Left cardiac atrium (tissue), 4 donors: ENCODE measurements at regions not wholly inside any gene's neighbourhood (a gene's known extent, or its start where the extent isn't known, plus 50 kb on each side); places are given as distances from the start of the nearest gene placed in this dataset.
"Not testable (repeated sequence)": the region's sequence is repeated elsewhere in the genome, so short reads cannot be mapped to it uniquely, and the experiment has no call there.

Experiments
- ATAC-seq, 2 donors: fragments of 200-7000 bp; cut with Tn5 transposase; one replicate each; pipeline ENCODE4 v1.9.1; 2020; ENCODE audit warnings: mild to moderate bottlenecking in 2 of 2, moderate library complexity in 2 of 2
- DNase-seq: peaks from one replicate; pipeline ENCODE4 v3.0.0-alpha.2; 2020
- intact Hi-C, 2 donors: fragments of 100-400 bp; cut with DNase I; formaldehyde crosslinking; loops; one replicate each; pipeline versions ENCODE4 v1.14.1 to v1.15.1; 2022 to 2023
- donor health status: DM: no; HTN: yes; CAD: no.
- donor health status: DM: no; HTN: yes; CAD: no; lungs with severe emphysema.
- donor health status: DM: yes; HTN: yes; CAD: no.
- donor health status: Dilated cardiomyopathy.

DNA sequence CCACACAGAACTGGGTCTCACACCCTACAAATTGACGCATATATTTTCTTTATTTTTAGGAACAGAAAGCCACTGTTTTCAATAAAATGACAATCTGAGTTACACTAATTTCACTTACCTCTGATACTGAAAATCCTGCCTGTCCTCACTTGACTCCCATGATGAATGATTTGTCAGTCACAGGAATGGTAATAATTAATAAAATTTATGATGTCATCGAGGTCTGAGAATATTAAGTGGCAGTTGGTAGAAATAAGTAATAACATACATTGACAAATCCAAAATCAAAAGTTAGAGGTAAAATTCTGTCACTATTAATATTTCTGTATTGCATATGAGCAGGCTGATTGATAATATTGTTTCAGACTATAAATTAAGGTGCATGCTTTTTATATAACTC, 418.7 kb upstream of the RGS18 start:
- ATAC-seq (no peak), DNase-seq (no peak)
- intact Hi-C loops: no loop called here

GRCh38 chr1:191752342-191752741, 405.9 kb upstream of the RGS18 start:
- ATAC-seq (no peak), DNase-seq (no peak)
- intact Hi-C loops: no loop called here

- no peak for DNase-seq
- ATAC-seq: no peak
- intact Hi-C loops: no loop called here
Observed at GRCh38 chr1:191760016-191760415, 398.2 kb upstream of the RGS18 start.

DNA sequence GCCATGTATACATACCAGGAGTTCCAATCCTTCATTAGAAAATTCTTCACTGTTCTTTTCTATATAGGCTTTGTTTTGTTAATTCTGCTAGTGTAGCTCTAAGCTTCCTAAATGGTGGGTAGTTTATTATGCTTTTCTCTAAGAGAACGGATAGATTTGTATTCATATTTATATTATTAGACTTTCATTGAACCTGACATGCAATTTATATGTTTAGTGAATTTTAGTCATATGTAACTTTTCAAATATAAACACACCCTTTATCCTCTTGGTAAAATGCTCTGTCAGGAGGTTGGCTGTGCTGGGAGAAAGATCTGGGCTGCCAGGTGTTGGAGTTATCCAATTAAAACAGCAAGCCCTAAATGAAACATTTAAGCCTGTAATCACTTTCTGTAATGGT, 369.7 kb upstream of the RGS18 start:
- ATAC-seq: no peak
- DNase-seq: no peak
- intact Hi-C loops: no loop called here

- no peak for DNase-seq
Observed at GRCh38 chr1:191798178-191798577, 360.1 kb upstream of the RGS18 start.

DNA sequence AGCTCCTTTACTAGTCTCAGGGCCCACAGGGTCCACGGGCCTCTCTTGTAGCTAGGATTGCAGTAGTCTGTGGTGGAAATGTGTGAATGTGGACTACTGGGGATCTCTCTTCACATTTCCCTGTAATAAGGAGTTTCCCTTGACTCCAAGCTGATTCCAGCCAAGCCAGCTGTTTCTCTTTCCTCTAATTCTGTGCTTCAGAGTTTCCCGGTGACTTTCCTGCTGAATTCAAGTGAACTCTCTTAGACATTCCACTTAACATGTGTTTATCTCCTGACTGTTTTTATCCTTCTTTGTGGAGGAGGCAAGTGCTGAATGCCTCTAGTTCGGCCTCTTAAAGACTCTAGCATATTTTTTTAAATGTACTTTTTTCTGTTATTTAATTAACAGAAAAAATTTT, 354.0 kb upstream of the RGS18 start:
- ATAC-seq (no peak), DNase-seq (no peak)
- intact Hi-C loops: no loop called here

More at GRCh38 chr1:191798178-191798577, 360.1 kb upstream of the RGS18 start:
- intact Hi-C loops: no loop called here
- no peak for ATAC-seq

DNA sequence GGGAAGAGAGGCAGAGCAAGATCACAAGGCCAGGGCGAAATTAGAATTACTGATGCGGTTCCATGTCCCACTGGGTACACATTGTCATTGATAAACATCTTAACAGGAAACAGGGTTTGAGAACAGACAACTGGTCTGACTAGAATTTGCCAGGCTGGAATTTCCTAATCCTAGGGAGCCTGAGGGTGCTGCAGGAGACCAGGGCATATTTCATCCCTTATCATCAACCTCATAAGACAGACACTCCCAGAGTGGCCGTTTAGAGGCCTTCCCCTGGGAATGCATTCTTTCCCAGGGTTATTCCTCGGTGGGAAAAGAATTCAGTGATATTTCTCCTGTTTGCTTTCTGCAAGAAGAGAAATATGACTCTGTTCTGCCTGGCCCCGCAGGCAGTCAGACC, 344.7 kb upstream of the RGS18 start:
- intact Hi-C loops, DNase-seq, ATAC-seq: not testable (repeated sequence)

DNA sequence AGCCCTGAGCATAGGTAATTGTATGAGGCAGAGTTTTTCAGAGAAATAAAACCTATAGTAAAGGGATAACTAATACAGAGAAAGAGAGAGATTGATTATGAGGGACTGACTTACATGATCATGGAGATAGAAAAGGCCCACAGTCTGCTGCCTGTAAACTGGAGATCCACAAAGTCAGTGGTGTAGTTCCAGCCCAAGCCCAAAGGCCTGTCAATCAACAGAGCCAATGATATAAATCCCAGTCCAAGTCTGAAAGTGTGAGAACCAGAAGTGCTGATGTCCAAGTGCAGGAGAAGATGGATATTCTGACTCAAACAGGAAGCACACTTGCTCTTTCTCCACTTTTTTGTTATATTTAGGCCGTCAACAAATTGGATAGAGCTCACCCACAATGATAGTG, 340.1 kb upstream of the RGS18 start:
- DNase-seq (no peak), ATAC-seq (no peak)
- intact Hi-C loops: no loop called here

DNA sequence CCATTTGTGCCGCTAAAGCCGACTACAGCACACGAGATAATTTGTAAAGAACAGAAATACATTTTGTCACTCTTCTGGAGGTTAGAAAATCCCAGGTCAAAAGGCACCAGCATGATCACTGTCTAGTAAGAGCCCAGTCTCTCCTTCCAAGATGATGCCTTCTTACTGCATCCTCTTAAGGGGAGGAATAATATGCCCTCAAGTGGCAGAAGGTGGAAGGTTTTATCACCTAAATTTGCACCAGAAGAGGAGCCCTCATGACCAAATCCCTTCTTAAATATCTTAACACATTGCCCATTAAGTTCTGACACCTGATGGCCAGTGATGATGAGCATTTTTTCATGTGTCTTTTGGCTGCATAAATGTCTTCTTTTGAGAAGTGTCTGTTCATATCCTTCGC, 326.7 kb upstream of the RGS18 start:
- ATAC-seq: no peak
- intact Hi-C loops: no loop called here
- DNase-seq: no peak

DNA sequence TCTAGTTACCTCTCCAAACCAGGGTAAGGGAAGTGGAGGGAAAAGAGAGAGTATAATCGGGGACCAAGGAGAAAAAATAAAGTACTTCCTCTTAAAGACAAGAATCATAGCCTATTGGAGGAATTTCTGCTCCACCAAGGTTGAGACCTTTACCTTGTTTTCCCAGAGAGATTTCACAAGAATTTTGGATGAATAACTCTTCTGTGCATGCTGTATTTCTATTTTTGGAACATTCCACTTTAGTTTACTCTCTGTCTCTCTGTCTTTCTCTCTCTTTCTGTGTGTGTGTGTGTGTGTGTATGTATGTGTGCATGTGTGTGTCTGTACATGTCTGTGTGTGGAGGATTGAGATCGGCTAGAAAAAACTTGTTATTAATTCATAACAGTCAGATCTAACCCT, 318.4 kb upstream of the RGS18 start:
- DNase-seq (no peak), ATAC-seq (peak in 1 of 2 donors; percentile 37)
- intact Hi-C loops: no loop called here

- DNase-seq (no peak), ATAC-seq (no peak)
- intact Hi-C loops: no loop called here
Observed at GRCh38 chr1:191851799-191852595, 306.3 kb upstream of the RGS18 start.

GRCh38 chr1:191852907-191853306, 305.4 kb upstream of the RGS18 start:
- DNase-seq (no peak), ATAC-seq (no peak)
- intact Hi-C loops: no loop called here

GRCh38 chr1:191857600-191857999, 300.7 kb upstream of the RGS18 start:
- ATAC-seq (no peak), DNase-seq (no peak)
- intact Hi-C loops: no loop called here

- DNase-seq: no peak
- no peak for ATAC-seq
- intact Hi-C loops: no loop called here
Observed at GRCh38 chr1:191865479-191865878, 292.8 kb upstream of the RGS18 start.

DNA sequence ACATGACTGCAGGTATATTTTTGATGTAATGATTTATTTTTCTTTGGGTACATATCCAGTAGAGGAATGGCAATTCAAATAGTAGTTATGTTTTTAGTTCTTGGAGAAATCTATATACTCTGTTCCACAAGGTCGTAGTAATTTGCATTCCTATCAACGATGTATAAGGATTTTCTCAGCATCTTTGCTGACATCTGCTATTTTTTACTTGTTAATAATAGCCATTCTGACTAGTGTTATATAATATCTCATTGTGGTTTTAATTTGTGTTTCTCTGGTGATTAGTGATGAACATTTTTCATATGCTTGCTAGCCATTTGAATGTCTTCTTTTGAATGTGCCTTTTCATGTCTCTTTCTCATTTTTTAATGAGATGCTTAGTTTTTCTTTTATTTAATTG, 292.1 kb upstream of the RGS18 start:
- DNase-seq (no peak), ATAC-seq (no peak)
- intact Hi-C loops: no loop called here

GRCh38 chr1:191869790-191870312, 288.4 kb upstream of the RGS18 start:
- intact Hi-C loops: no loop called here
- DNase-seq (no peak), ATAC-seq (no peak)

GRCh38 chr1:191870490-191870889, 287.8 kb upstream of the RGS18 start:
- intact Hi-C loops: no loop called here
- ATAC-seq (no peak), DNase-seq (no peak)

- ATAC-seq (no peak), DNase-seq (no peak)
- intact Hi-C loops: no loop called here
Observed at GRCh38 chr1:191875994-191876393, 282.3 kb upstream of the RGS18 start.

DNA sequence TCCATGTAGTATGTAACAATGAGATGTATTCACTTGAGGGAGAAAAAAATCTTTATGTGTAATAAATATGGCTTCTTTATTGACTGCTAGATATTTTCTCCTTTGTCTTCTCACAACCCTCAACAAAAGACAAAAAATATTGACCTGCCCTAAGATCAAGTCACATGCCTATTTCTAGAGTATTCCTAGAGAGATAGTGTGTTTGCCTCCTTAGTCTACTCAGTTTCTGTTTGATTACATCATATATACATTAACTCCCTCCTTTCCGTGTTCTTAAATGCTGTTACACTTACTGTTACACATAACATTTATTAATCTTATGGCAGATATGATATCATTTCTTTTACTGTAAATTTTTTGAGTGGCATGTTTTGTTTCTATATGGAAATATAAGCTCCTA, 281.6 kb upstream of the RGS18 start:
- DNase-seq (no peak), ATAC-seq (no peak)
- intact Hi-C loops: no loop called here

DNA sequence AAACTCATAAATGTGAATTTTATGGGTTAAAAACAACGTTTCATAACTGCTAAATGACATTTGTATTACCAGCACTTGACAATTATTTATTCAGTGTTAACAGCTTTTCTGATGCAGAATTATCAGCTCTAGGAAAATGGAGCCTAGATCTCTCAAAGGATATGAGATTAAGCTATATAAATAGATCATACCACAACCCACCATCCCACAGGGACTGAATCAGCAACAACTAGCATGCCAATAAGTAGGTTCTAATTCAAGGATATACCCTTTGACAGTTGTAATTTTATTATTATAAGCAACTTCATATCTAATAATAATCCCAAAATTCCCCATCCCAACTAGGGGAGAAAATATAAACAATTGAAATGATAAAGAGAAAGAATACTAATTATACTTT, 275.4 kb upstream of the RGS18 start:
- intact Hi-C loops: no loop called here
- DNase-seq: no peak
- ATAC-seq: no peak

DNA sequence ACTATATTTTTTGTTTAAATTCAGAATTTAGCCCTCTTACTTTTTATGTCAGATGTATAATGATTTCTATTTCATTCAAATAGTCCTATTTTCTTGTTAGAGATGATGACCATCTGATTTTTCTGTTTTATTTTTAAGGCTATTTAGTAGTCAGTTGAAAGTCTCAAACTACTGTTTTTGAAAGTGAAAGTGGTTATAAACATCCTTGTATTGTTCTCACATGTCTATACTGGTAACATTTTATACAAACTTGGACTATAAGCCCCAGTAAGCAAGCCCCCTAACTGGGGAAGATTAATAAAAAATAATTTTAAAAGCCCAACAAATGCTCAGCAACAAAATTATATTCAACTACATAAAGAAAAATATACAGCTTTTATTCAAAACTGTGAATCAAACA, 271.3 kb upstream of the RGS18 start:
- no peak for ATAC-seq
- intact Hi-C loops: no loop called here
- DNase-seq: no peak
